H1 (cell line): ENCODE measurements at regions not wholly inside any gene's neighbourhood (a gene's known extent, or its start where the extent isn't known, plus 50 kb on each side); places are given as distances from the start of the nearest gene placed in this dataset.

Experiments used
- CTCF ChIA-PET: fragments of 300-600 bp; sonication (Branson Sonifier 250); formaldehyde crosslinking; loops from one replicate; lab custom pipeline; 2021; ENCODE audit not compliant: partially characterized antibody; lab: Charles Lee
- POLR2A ChIA-PET: fragments of 300-600 bp; sonication (Branson Sonifier 250); formaldehyde crosslinking; loops from one replicate; lab custom pipeline; 2021; ENCODE audit warnings: inconsistent platforms; ENCODE audit not compliant: partially characterized antibody; lab: Charles Lee
- DNase-seq, 2 experiments: peaks; one replicate each; pipeline versions ENCODE4 v3.0.0 to v3.0.0-alpha.2; 2010 to 2022; ENCODE audit warnings: low spot score in 2 of 2, low read depth in 1 of 2, mixed read lengths in 1 of 2
- FAIRE-seq: peaks from 2 replicates; lab custom pipeline; 2011; peaks lifted over from hg19 to GRCh38; lab: Jason Lieb, UNC
- H2AFZ ChIP-seq: 2 replicates; pipeline ENCODE4 v1.8.1; 2012; ENCODE audit warnings: low read length, inconsistent platforms
- H2AK5ac ChIP-seq: 2 replicates; pipeline ENCODE4 v1.6.1; 2013; ENCODE audit warnings: low read depth, low read length
- H2BK120ac ChIP-seq: replicated peaks from 2 replicates; pipeline ENCODE3; 2013; ENCODE audit warnings: low read depth, low read length, inconsistent platforms
- H2BK12ac ChIP-seq: 2 replicates; pipeline ENCODE4 v1.6.1; 2013; ENCODE audit warnings: low read depth, low read length
- H2BK15ac ChIP-seq: 2 replicates; pipeline ENCODE4 v1.6.1; 2013; ENCODE audit warnings: low read length
- H2BK20ac ChIP-seq: 2 replicates; pipeline ENCODE4 v1.6.1; 2013; ENCODE audit warnings: low read length
- H2BK5ac ChIP-seq: 2 replicates; pipeline ENCODE4 v1.6.1; 2013; ENCODE audit warnings: low read depth, low read length
- H3K14ac ChIP-seq: 2 replicates; pipeline ENCODE4 v1.6.1; 2013; ENCODE audit warnings: inconsistent platforms; ENCODE audit not compliant: insufficient read length
- H3K18ac ChIP-seq: 2 replicates; pipeline ENCODE4 v1.6.1; 2013; ENCODE audit warnings: low read length; ENCODE audit errors: extremely low read depth
- H3K23ac ChIP-seq: 2 replicates; pipeline ENCODE4 v1.6.1; 2013; ENCODE audit warnings: inconsistent platforms; ENCODE audit not compliant: insufficient read length
- H3K23me2 ChIP-seq: 2 replicates; pipeline ENCODE4 v1.6.1; 2013; ENCODE audit warnings: low read depth, low read length
- H3K27ac ChIP-seq: 2 replicates; pipeline ENCODE4 v1.6.1; 2011; ENCODE audit warnings: low read depth, low read length, inconsistent platforms
- H3K27me3 ChIP-seq, 4 experiments: replicated peaks in 1 of 4; 1 replicate in 1 of 4; 2 replicates in 3 of 4; pipeline versions ENCODE4 v1.6.1 to v1.8.1; 2011 to 2013; ENCODE audit warnings: low read length in 3 of 4, mild to moderate bottlenecking in 3 of 4, inconsistent platforms in 2 of 4, mixed read lengths in 2 of 4, moderate library complexity in 1 of 4; ENCODE audit not compliant: control insufficient read depth in 3 of 4, insufficient read depth in 3 of 4; ENCODE audit errors: extremely low read depth in 1 of 4
- H3K36me3 ChIP-seq, 4 experiments: 2 replicates each; pipeline versions ENCODE4 v1.6.1 to v1.8.1; 2011 to 2013; ENCODE audit warnings: mild to moderate bottlenecking in 4 of 4, low read length in 3 of 4, moderate library complexity in 2 of 4, control low read depth in 1 of 4, inconsistent platforms in 1 of 4; ENCODE audit not compliant: insufficient read depth in 4 of 4, control insufficient read depth in 2 of 4
- H3K4ac ChIP-seq: replicated peaks from 2 replicates; pipeline ENCODE3; 2013; ENCODE audit warnings: low read length, low read depth, mixed read lengths, inconsistent platforms; ENCODE audit not compliant: insufficient read length
- H3K4me1 ChIP-seq, 4 experiments: replicated peaks in 1 of 4; 1 replicate in 1 of 4; 2 replicates in 3 of 4; pipeline versions ENCODE4 v1.6.1 to v1.8.1; 2011 to 2013; ENCODE audit warnings: low read length in 3 of 4, inconsistent platforms in 2 of 4, mixed read lengths in 1 of 4; ENCODE audit not compliant: insufficient read depth in 4 of 4, control insufficient read depth in 3 of 4
- H3K4me2 ChIP-seq, 2 experiments: 2 replicates each; pipeline versions ENCODE4 v1.6.1 to v1.8.1; 2011 to 2013; ENCODE audit warnings: low read depth in 2 of 2, low read length in 2 of 2, control low read depth in 1 of 2, inconsistent platforms in 1 of 2, mild to moderate bottlenecking in 1 of 2; ENCODE audit not compliant: insufficient read depth in 1 of 2
- H3K4me3 ChIP-seq, 4 experiments: fragments of 200-600, 300-600 bp in 1 of 4; sonication (generic), shearing (Covaris generic), sonication (Bioruptor Twin) in 1 of 4; 2 replicates each; pipeline versions ENCODE4 v1.5.1 to v1.8.1; 2011 to 2016; ENCODE audit warnings: low read length in 4 of 4, low read depth in 3 of 4, control low read depth in 2 of 4, inconsistent platforms in 2 of 4, mild to moderate bottlenecking in 2 of 4, mixed read lengths in 1 of 4, moderate library complexity in 1 of 4; ENCODE audit not compliant: insufficient read depth in 2 of 4; ENCODE audit errors: extremely low read depth in 1 of 4
- H3K56ac ChIP-seq: replicated peaks from 2 replicates; pipeline ENCODE3; 2013; ENCODE audit warnings: low read depth, mild to moderate bottlenecking, mixed read lengths, low read length, inconsistent platforms; ENCODE audit not compliant: insufficient read length
- H3K79me1 ChIP-seq: 2 replicates; pipeline ENCODE4 v1.6.1; 2013; ENCODE audit warnings: low read depth, low read length, control low read depth
- H3K79me2 ChIP-seq, 2 experiments: 2 replicates each; pipeline versions ENCODE4 v1.6.1 to v1.8.1; 2012 to 2013; ENCODE audit warnings: low read length in 2 of 2, mild to moderate bottlenecking in 2 of 2, inconsistent platforms in 1 of 2; ENCODE audit not compliant: insufficient read depth in 2 of 2, control insufficient read depth in 1 of 2
- H3K9ac ChIP-seq, 4 experiments: replicated peaks in 1 of 4; 1 replicate in 1 of 4; 2 replicates in 3 of 4; pipeline versions ENCODE4 v1.6.1 to v1.8.1; 2011 to 2013; ENCODE audit warnings: low read depth in 3 of 4, low read length in 3 of 4, control low read depth in 2 of 4, mild to moderate bottlenecking in 2 of 4, moderate library complexity in 2 of 4, inconsistent platforms in 1 of 4; ENCODE audit errors: extremely low read depth in 1 of 4
- H3K9me3 ChIP-seq, 2 experiments: 2 replicates each; pipeline versions ENCODE4 v1.6.1 to v1.8.1; 2012 to 2013; ENCODE audit warnings: mild to moderate bottlenecking in 2 of 2, moderate library complexity in 2 of 2, control low read depth in 1 of 2, inconsistent platforms in 1 of 2, low read depth in 1 of 2, low read length in 1 of 2, mixed read lengths in 1 of 2; ENCODE audit not compliant: insufficient read depth in 2 of 2
- H4K20me1 ChIP-seq, 2 experiments: replicated peaks in 1 of 2; 2 replicates each; pipeline versions ENCODE3 to v1.8.1; 2011 to 2013; ENCODE audit warnings: inconsistent platforms in 2 of 2, low read length in 2 of 2, mild to moderate bottlenecking in 1 of 2; ENCODE audit not compliant: insufficient read depth in 2 of 2, control insufficient read depth in 1 of 2
- H4K5ac ChIP-seq: 2 replicates; pipeline ENCODE4 v1.6.1; 2013; ENCODE audit warnings: low read length, low read depth, mixed read lengths, inconsistent platforms; ENCODE audit not compliant: insufficient read length
- H4K8ac ChIP-seq: 2 replicates; pipeline ENCODE4 v1.8.0; 2013; ENCODE audit warnings: mild to moderate bottlenecking, moderate library complexity, low read length, inconsistent platforms; ENCODE audit not compliant: insufficient read depth; ENCODE audit errors: extremely low read depth
- H4K91ac ChIP-seq: replicated peaks from 2 replicates; pipeline ENCODE3; 2013; ENCODE audit warnings: low read length, mixed read lengths, inconsistent platforms; ENCODE audit not compliant: insufficient read length
- CBX5 ChIP-seq: fragments of 300-800, 300-1000 bp; sonication (generic); IDR thresholded peaks from 2 replicates; pipeline ENCODE4 v1.7.1; 2016; ENCODE audit warnings: antibody characterized with exemption, low read length, low read depth
- CHD1 ChIP-seq: IDR thresholded peaks from 2 replicates; pipeline ENCODE4 v1.6.1; 2012; ENCODE audit warnings: low read depth, low read length, improper control_type of control experiment
- EZH2 ChIP-seq: fragments of 200-600 bp; sonication (generic); IDR thresholded peaks from 2 replicates; pipeline ENCODE4 v1.7.1; 2012; ENCODE audit warnings: low read depth, mild to moderate bottlenecking, moderate library complexity, low read length, inconsistent platforms; ENCODE audit not compliant: severe bottlenecking
- RAD21 ChIP-seq, 2 experiments: IDR thresholded peaks in 1 of 2; conservative IDR thresholded peaks in 1 of 2; 2 replicates each; pipeline ENCODE4 v1.6.1; 2011; ENCODE audit warnings: low read depth in 2 of 2, low read length in 2 of 2, improper control_type of control experiment in 1 of 2, inconsistent platforms in 1 of 2, mild to moderate bottlenecking in 1 of 2, moderate library complexity in 1 of 2
- RFX5 ChIP-seq: IDR thresholded peaks from 2 replicates; pipeline ENCODE4 v1.6.1; 2011; ENCODE audit warnings: low read depth, low read length, improper control_type of control experiment, borderline replicate concordance
- SAP30 ChIP-seq: fragments of 300-600 bp; sonication (generic); IDR thresholded peaks from 2 replicates; pipeline ENCODE4 v1.7.1; 2012; ENCODE audit warnings: low read length, moderate library complexity, mild to moderate bottlenecking, inconsistent platforms; ENCODE audit not compliant: insufficient read depth, insufficient replicate concordance
- SP2 ChIP-seq: IDR thresholded peaks from 2 replicates; pipeline ENCODE4 v1.6.1; 2012; ENCODE audit warnings: mild to moderate bottlenecking, low read length, inconsistent platforms
- SUZ12 ChIP-seq: fragments of 200-600 bp; sonication (generic); IDR thresholded peaks from 2 replicates; pipeline ENCODE4 v1.6.1; 2012; ENCODE audit warnings: mild to moderate bottlenecking, inconsistent platforms, low read length, moderate library complexity, mixed read lengths
- TEAD4 ChIP-seq: IDR thresholded peaks from 2 replicates; pipeline ENCODE4 v1.6.1; 2012; ENCODE audit warnings: low read depth, low read length, inconsistent platforms, mixed read lengths
- USF2 ChIP-seq: IDR thresholded peaks from 2 replicates; pipeline ENCODE4 v1.6.1; 2011; ENCODE audit warnings: low read length, improper control_type of control experiment
- WGBS, 2 experiments: shearing (Covaris generic) in 1 of 2; methylation state at CpG; one replicate each; pipeline versions ENCODE4 v1.1.6 to v1.1.7; 2013 to 2015; ENCODE audit warnings: low lambda C conversion rate in 2 of 2, mixed read lengths in 2 of 2, inconsistent platforms in 1 of 2, low coverage in 1 of 2, missing lambda C conversion rate in 1 of 2; ENCODE audit not compliant: insufficient replicate concordance in 2 of 2, insufficient coverage in 1 of 2, insufficient read length in 1 of 2; ENCODE audit errors: extremely low coverage in 1 of 2, missing lambda C conversion rate in 1 of 2; 5-methylcytosine and 5-hydroxymethylcytosine counted together

GRCh38 chrX:20988804-20989203 lies 385.4 kb upstream of the CNKSR2 start:
- CTCF ChIA-PET: no interaction called here
- Histone ChIP-seq H3K27ac (no peak overlapping the region), H2BK12ac (no peak overlapping the region), H3K56ac (no peak overlapping the region), H3K9ac (no peak overlapping the region), H2AFZ (no peak overlapping the region), H3K23me2 (no peaks in the 10 kb centered on the region), H2BK5ac (no peak overlapping the region), H3K36me3 (no peaks in the 10 kb centered on the region), H3K4me3 (no peak overlapping the region), H4K5ac (no peak overlapping the region), H4K8ac (no peak overlapping the region), H3K27me3 (no peaks in the 10 kb centered on the region), H2BK120ac (no peak overlapping the region), H3K23ac (no peak overlapping the region), H3K9me3 (no peaks in the 10 kb centered on the region), H3K4ac (no peak overlapping the region), H2BK20ac (no peak overlapping the region), H4K91ac (no peak overlapping the region), H3K4me1 (no peaks in the 10 kb centered on the region), H3K18ac (no peak overlapping the region), H2BK15ac (no peak overlapping the region), H4K20me1 (no peaks in the 10 kb centered on the region), H3K79me1 (no peaks in the 10 kb centered on the region), H3K14ac (no peak overlapping the region), H2AK5ac (no peak overlapping the region), H3K4me2 (no peak overlapping the region), H3K79me2 (no peaks in the 10 kb centered on the region)
- 100% methylated on average over 1 of the region's 2 CpGs; no CpG with 5 or more reads in 1 of the 2 experiments for WGBS, 2 experiments
- FAIRE-seq (no peak), DNase-seq (no peak)
- POLR2A ChIA-PET: no interaction called here
- no peak for TF ChIP-seq TEAD4
- TF ChIP-seq CHD1: no peak
- no peak for TF ChIP-seq RFX5
- no peak for TF ChIP-seq SP2
- TF ChIP-seq USF2: no peak
- TF ChIP-seq SUZ12: no peak
- no peak for TF ChIP-seq RAD21 (IDR thresholded peaks at IDR 0.05 in 1 of 2, conservative IDR thresholded peaks at IDR 0.05 in 1 of 2; ENCODE audit: low read depth in 2 of 2, low read length in 2 of 2)
- TF ChIP-seq SAP30: no peak
- TF ChIP-seq EZH2: no peak
- TF ChIP-seq CBX5: no peak
